HEK293T (cell line): ENCODE measurements at regions not wholly inside any gene's neighbourhood (a gene's known extent, or its start where the extent isn't known, plus 50 kb on each side); places are given as distances from the start of the nearest gene placed in this dataset.

Experiments used
- ARNT ChIP-seq: fragments of 450-650 bp; IDR thresholded peaks from 2 replicates; pipeline ENCODE4 v1.6.1; 2017; ENCODE audit warnings: mild to moderate bottlenecking
- BHLHE40 ChIP-seq: fragments of 450-650 bp; IDR thresholded peaks from 2 replicates; pipeline ENCODE4 v1.6.1; 2016; ENCODE audit warnings: mild to moderate bottlenecking, moderate library complexity, borderline replicate concordance
- CTBP1 ChIP-seq: fragments of 450-650 bp; IDR thresholded peaks from 2 replicates; pipeline ENCODE4 v1.6.1; 2016; ENCODE audit warnings: borderline replicate concordance
- ELF4 ChIP-seq: fragments of 450-650 bp; IDR thresholded peaks from 2 replicates; pipeline ENCODE4 v1.6.1; 2017; ENCODE audit warnings: antibody characterized with exemption
- FOXA1 ChIP-seq: fragments of 450-650 bp; IDR thresholded peaks from 2 replicates; pipeline ENCODE4 v1.6.1; 2016; ENCODE audit warnings: mild to moderate bottlenecking
- FOXK2 ChIP-seq: fragments of 450-650 bp; IDR thresholded peaks from 2 replicates; pipeline ENCODE4 v1.6.1; 2016; ENCODE audit warnings: mild to moderate bottlenecking
- FOXM1 ChIP-seq: fragments of 450-650 bp; IDR thresholded peaks from 2 replicates; pipeline ENCODE4 v1.6.1; 2017; ENCODE audit warnings: mild to moderate bottlenecking, borderline replicate concordance
- L3MBTL2 ChIP-seq: fragments of 450-650 bp; conservative IDR thresholded peaks from 2 replicates; pipeline ENCODE4 v1.6.1; 2016; ENCODE audit warnings: mild to moderate bottlenecking
- LEF1 ChIP-seq: fragments of 450-650 bp; IDR thresholded peaks from 2 replicates; pipeline ENCODE4 v1.6.1; 2017; ENCODE audit warnings: mild to moderate bottlenecking, borderline replicate concordance
- NFRKB ChIP-seq: fragments of 450-650 bp; IDR thresholded peaks from 2 replicates; pipeline ENCODE4 v1.6.1; 2016; ENCODE audit warnings: mild to moderate bottlenecking, moderate library complexity
- SP1 ChIP-seq: fragments of 450-650 bp; IDR thresholded peaks from 2 replicates; pipeline ENCODE4 v1.6.1; 2017
- SUZ12 ChIP-seq: fragments of 450-650 bp; IDR thresholded peaks from 2 replicates; pipeline ENCODE4 v1.6.1; 2016; ENCODE audit warnings: mild to moderate bottlenecking
- TARDBP ChIP-seq: fragments of 450-650 bp; IDR thresholded peaks from 2 replicates; pipeline ENCODE4 v1.6.1; 2016
- ZNF384 ChIP-seq: fragments of 450-650 bp; IDR thresholded peaks from 2 replicates; pipeline ENCODE4 v1.6.1; 2016

- TF ChIP-seq FOXK2 (no peak), L3MBTL2 (no peak), FOXA1 (no peak), TARDBP (no peak), SUZ12 (no peak), BHLHE40 (no peak), CTBP1 (no peak), ARNT (no peak), FOXM1 (no peak), NFRKB (no peak), SP1 (no peak), ELF4 (no peak), ZNF384 (no peak), LEF1 (no peak)
Observed at GRCh38 chr13:99031832-99032231, 54.0 kb upstream of the DOCK9 start.
